ENCODE measurements at regions not wholly inside any gene's neighbourhood (a gene's known extent, or its start where the extent isn't known, plus 50 kb on each side); places are given as distances from the start of the nearest gene placed in this dataset.

GRCh38 chr9:108591121-108591520 lies 264.7 kb downstream of the ACTL7B start:
- ChIA-PET POLR2A (no interaction called here), CTCF (no interaction called here)
- intact Hi-C loops (cut with micrococcal nuclease): no loop called here
- H3K27ac Mint-ChIP-seq: no peak overlapping the region
- no peaks in the 10 kb centered on the region for H3K4me1 Mint-ChIP-seq (ENCODE audit: low read depth)
- no peaks in the 10 kb centered on the region for H3K9me3 Mint-ChIP-seq
- DNase-seq: no peak
- no peaks in the 10 kb centered on the region for H3K36me3 Mint-ChIP-seq
- H3K27me3 Mint-ChIP-seq: no peaks in the 10 kb centered on the region
- H3K4me3 Mint-ChIP-seq: no peak overlapping the region

- no peaks in the 10 kb centered on the region for H3K27me3 Mint-ChIP-seq
Measured at GRCh38 chr9:108588246-108588645, 267.5 kb downstream of the ACTL7B start.

GRCh38 chr9:108586471-108587139 lies 269.2 kb downstream of the ACTL7B start:
- intact Hi-C loops (cut with micrococcal nuclease): no loop called here
- H3K27me3 Mint-ChIP-seq: no peaks in the 10 kb centered on the region
- H3K27ac Mint-ChIP-seq: no peak overlapping the region
- ChIA-PET POLR2A (no interaction called here), CTCF (no interaction called here)
- no peak for DNase-seq
- H3K36me3 Mint-ChIP-seq: no peaks in the 10 kb centered on the region
- no peaks in the 10 kb centered on the region for H3K9me3 Mint-ChIP-seq
- H3K4me1 Mint-ChIP-seq (ENCODE audit: low read depth): no peaks in the 10 kb centered on the region
- H3K4me3 Mint-ChIP-seq: no peak overlapping the region

More at GRCh38 chr9:108588246-108588645, 267.5 kb downstream of the ACTL7B start:
- DNase-seq: no peak
- H3K36me3 Mint-ChIP-seq: no peaks in the 10 kb centered on the region
- POLR2A ChIA-PET: no interaction called here
- no peak overlapping the region for H3K4me3 Mint-ChIP-seq
- no peaks in the 10 kb centered on the region for H3K9me3 Mint-ChIP-seq
- CTCF ChIA-PET: no interaction called here
- no peak overlapping the region for H3K27ac Mint-ChIP-seq
- intact Hi-C loops (cut with micrococcal nuclease): no loop called here
- H3K4me1 Mint-ChIP-seq (ENCODE audit: low read depth): no peaks in the 10 kb centered on the region

GRCh38 chr9:108584860-108585259 lies 270.9 kb downstream of the ACTL7B start:
- no peak overlapping the region for H3K27ac Mint-ChIP-seq
- ChIA-PET CTCF (no interaction called here), POLR2A (no interaction called here)
- no peaks in the 10 kb centered on the region for H3K27me3 Mint-ChIP-seq
- no peak for DNase-seq
- no peak overlapping the region for H3K4me3 Mint-ChIP-seq
- H3K9me3 Mint-ChIP-seq: no peaks in the 10 kb centered on the region
- H3K4me1 Mint-ChIP-seq (ENCODE audit: low read depth): no peaks in the 10 kb centered on the region
- intact Hi-C loops (cut with micrococcal nuclease): no loop called here
- no peaks in the 10 kb centered on the region for H3K36me3 Mint-ChIP-seq

- no peaks in the 10 kb centered on the region for H3K4me1 Mint-ChIP-seq (ENCODE audit: low read depth)
- no peak overlapping the region for H3K27ac Mint-ChIP-seq
- POLR2A ChIA-PET: no interaction called here
- intact Hi-C loops (cut with micrococcal nuclease): no loop called here
- H3K9me3 Mint-ChIP-seq: no peaks in the 10 kb centered on the region
- no peaks in the 10 kb centered on the region for H3K36me3 Mint-ChIP-seq
- CTCF ChIA-PET: no interaction called here
- DNase-seq: no peak
- no peaks in the 10 kb centered on the region for H3K27me3 Mint-ChIP-seq
- no peak overlapping the region for H3K4me3 Mint-ChIP-seq
Measured at GRCh38 chr9:108582726-108583125, 273.1 kb downstream of the ACTL7B start.

- no peaks in the 10 kb centered on the region for H3K4me1 Mint-ChIP-seq (ENCODE audit: low read depth)
- no peaks in the 10 kb centered on the region for H3K36me3 Mint-ChIP-seq
- ChIA-PET CTCF (no interaction called here), POLR2A (no interaction called here)
- H3K27ac Mint-ChIP-seq: no peak overlapping the region
- intact Hi-C loops (cut with micrococcal nuclease): no loop called here
- no peak for DNase-seq
- H3K9me3 Mint-ChIP-seq: no peaks in the 10 kb centered on the region
- H3K27me3 Mint-ChIP-seq: no peaks in the 10 kb centered on the region
- no peak overlapping the region for H3K4me3 Mint-ChIP-seq
Measured at GRCh38 chr9:108579757-108580439, 275.9 kb downstream of the ACTL7B start.

- CTCF ChIA-PET: no interaction called here
- intact Hi-C loops (cut with micrococcal nuclease): no loop called here
- H3K27me3 Mint-ChIP-seq: no peaks in the 10 kb centered on the region
Measured at GRCh38 chr9:108575276-108575675, 280.5 kb downstream of the ACTL7B start.

GRCh38 chr9:108569624-108570023 lies 286.2 kb downstream of the ACTL7B start:
- H3K27ac Mint-ChIP-seq: no peak overlapping the region
- no peaks in the 10 kb centered on the region for H3K36me3 Mint-ChIP-seq
- no peak overlapping the region for H3K4me3 Mint-ChIP-seq
- CTCF ChIA-PET: no interaction called here
- H3K9me3 Mint-ChIP-seq: no peaks in the 10 kb centered on the region
- no peaks in the 10 kb centered on the region for H3K27me3 Mint-ChIP-seq
- no peak for DNase-seq
- POLR2A ChIA-PET: no interaction called here
- H3K4me1 Mint-ChIP-seq (ENCODE audit: low read depth): no peaks in the 10 kb centered on the region
- intact Hi-C loops (cut with micrococcal nuclease): loop anchor here (5.0 to 10.0 kb wide), 3 partner anchors 95 to 1102 kb away; no protein-coding TSS in a partner anchor

More at GRCh38 chr9:108575276-108575675, 280.5 kb downstream of the ACTL7B start:
- H3K36me3 Mint-ChIP-seq: no peaks in the 10 kb centered on the region
- no peaks in the 10 kb centered on the region for H3K9me3 Mint-ChIP-seq
- H3K4me3 Mint-ChIP-seq: no peak overlapping the region
- H3K4me1 Mint-ChIP-seq (ENCODE audit: low read depth): no peaks in the 10 kb centered on the region
- no peak for DNase-seq
- no peak overlapping the region for H3K27ac Mint-ChIP-seq
- POLR2A ChIA-PET: no interaction called here

GRCh38 chr9:108568093-108568492 lies 287.7 kb downstream of the ACTL7B start:
- ChIA-PET CTCF (no interaction called here), POLR2A (no interaction called here)
- H3K27me3 Mint-ChIP-seq: no peaks in the 10 kb centered on the region
- no peak for DNase-seq
- H3K4me3 Mint-ChIP-seq: no peak overlapping the region
- no peak overlapping the region for H3K27ac Mint-ChIP-seq
- no peaks in the 10 kb centered on the region for H3K36me3 Mint-ChIP-seq
- intact Hi-C loops (cut with micrococcal nuclease): loop anchor here (5.0 to 10.0 kb wide), 3 partner anchors 93 to 1101 kb away; no protein-coding TSS in a partner anchor
- H3K4me1 Mint-ChIP-seq (ENCODE audit: low read depth): no peaks in the 10 kb centered on the region
- no peaks in the 10 kb centered on the region for H3K9me3 Mint-ChIP-seq

GRCh38 chr9:108567571-108567970 lies 288.2 kb downstream of the ACTL7B start:
- no peaks in the 10 kb centered on the region for H3K36me3 Mint-ChIP-seq
- intact Hi-C loops (cut with micrococcal nuclease): loop anchor here (5.0 to 10.0 kb wide), 3 partner anchors 93 to 1100 kb away; no protein-coding TSS in a partner anchor
- H3K9me3 Mint-ChIP-seq: no peaks in the 10 kb centered on the region
- DNase-seq: no peak
- no peaks in the 10 kb centered on the region for H3K4me1 Mint-ChIP-seq (ENCODE audit: low read depth)
- H3K27me3 Mint-ChIP-seq: no peaks in the 10 kb centered on the region
- H3K27ac Mint-ChIP-seq: no peak overlapping the region
- POLR2A ChIA-PET: no interaction called here
- CTCF ChIA-PET: no interaction called here
- H3K4me3 Mint-ChIP-seq: no peak overlapping the region

GRCh38 chr9:108565651-108566378 lies 290.0 kb downstream of the ACTL7B start:
- intact Hi-C loops (cut with micrococcal nuclease): loop anchor here (5.0 to 10.0 kb wide), 3 partner anchors 91 to 1099 kb away; no protein-coding TSS in a partner anchor
- Mint-ChIP-seq H3K4me3 (no peak overlapping the region), H3K27ac (no peak overlapping the region), H3K9me3 (no peaks in the 10 kb centered on the region), H3K36me3 (no peaks in the 10 kb centered on the region), H3K4me1 (ENCODE audit: low read depth) (no peaks in the 10 kb centered on the region), H3K27me3 (no peaks in the 10 kb centered on the region)
- CTCF ChIA-PET: interaction anchor here (0.5 to 1.6 kb wide), 5 partner anchors 8 to 1905 kb away, joined by 3 to 6 read pairs (median 3); no protein-coding TSS in a partner anchor
- DNase-seq: no peak
- POLR2A ChIA-PET: no interaction called here

- no peaks in the 10 kb centered on the region for H3K9me3 Mint-ChIP-seq
- intact Hi-C loops (cut with micrococcal nuclease): loop anchor here (10.0 kb wide), 1 partner anchor 87 kb away; no protein-coding TSS in a partner anchor
- POLR2A ChIA-PET: no interaction called here
- H3K27ac Mint-ChIP-seq: no peak overlapping the region
- no peak overlapping the region for H3K4me3 Mint-ChIP-seq
- no peaks in the 10 kb centered on the region for H3K36me3 Mint-ChIP-seq
- no peaks in the 10 kb centered on the region for H3K27me3 Mint-ChIP-seq
- H3K4me1 Mint-ChIP-seq (ENCODE audit: low read depth): no peaks in the 10 kb centered on the region
- CTCF ChIA-PET: no interaction called here
- DNase-seq: no peak
Measured at GRCh38 chr9:108562176-108562575, 293.6 kb downstream of the ACTL7B start.
